DOHH2 (cell line): ENCODE measurements at regions not wholly inside any gene's neighbourhood (a gene's known extent, or its start where the extent isn't known, plus 50 kb on each side); places are given as distances from the start of the nearest gene placed in this dataset.

Experiments
- CTCF ChIP-seq: fragments of 200-600 bp; sonication (generic); IDR thresholded peaks from one replicate; pipeline ENCODE4 v1.5.1; 2014; ENCODE audit warnings: antibody characterized with exemption, mild to moderate bottlenecking, low read depth, low read length; ENCODE audit not compliant: poor library complexity, severe bottlenecking
- EZH2phosphoT487 ChIP-seq: fragments of 200-600 bp; sonication (generic); IDR thresholded peaks from 2 replicates; pipeline ENCODE4 v1.6.1; 2017; ENCODE audit warnings: borderline replicate concordance, mild to moderate bottlenecking, antibody characterized with exemption, low read length, moderate library complexity, mixed read lengths

DNA sequence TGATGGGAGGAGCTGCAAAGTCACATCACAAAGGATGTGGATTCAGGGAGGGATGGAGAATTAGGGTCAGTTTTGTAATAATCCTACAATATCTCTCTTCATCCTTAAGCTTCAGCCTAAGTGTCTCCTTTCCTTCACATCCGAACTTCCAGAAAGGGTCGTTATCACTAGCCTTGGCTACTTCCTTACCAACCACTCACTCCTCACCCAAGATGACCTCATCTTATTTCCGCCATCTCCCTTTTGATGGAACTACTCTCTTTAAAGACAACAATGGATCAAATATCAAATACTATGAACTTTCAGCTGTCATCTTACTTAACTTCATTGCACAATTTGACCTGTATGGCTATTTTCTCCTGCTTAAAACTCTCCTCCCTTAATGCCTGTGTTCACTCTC lies 69.6 kb upstream of the BARHL2 start:
- TF ChIP-seq CTCF (no peak), EZH2phosphoT487 (no peak)
